GM18858 (cell line): ENCODE measurements at regions not wholly inside any gene's neighbourhood (a gene's known extent, or its start where the extent isn't known, plus 50 kb on each side); places are given as distances from the start of the nearest gene placed in this dataset.

Source experiments
- ATAC-seq: cut with Tn5 transposase; IDR thresholded peaks from one replicate; pipeline ENCODE4 v1.9.1; 2021; ENCODE audit not compliant: unreplicated experiment

GRCh38 chr18:54100920-54101470 is 123.5 kb downstream of the MBD2 start:
- ATAC-seq, result no peak

- ATAC-seq, result no peak
Measured at GRCh38 chr18:54100466-54100865, 124.0 kb downstream of the MBD2 start.

GRCh38 chr18:54094474-54094873 is 130.0 kb downstream of the MBD2 start:
- no peak for ATAC-seq

GRCh38 chr18:54090856-54091255 is 133.6 kb downstream of the MBD2 start:
- ATAC-seq, result no peak

GRCh38 chr18:54089749-54090459 is 134.6 kb downstream of the MBD2 start:
- no peak for ATAC-seq

GRCh38 chr18:54086863-54087262 is 137.6 kb downstream of the MBD2 start:
- no peak for ATAC-seq

GRCh38 chr18:54086046-54086802 is 138.2 kb downstream of the MBD2 start:
- peak; percentile 85 for ATAC-seq

GRCh38 chr18:54080858-54081257 is 143.6 kb downstream of the MBD2 start:
- ATAC-seq, result no peak

- no peak for ATAC-seq
Measured at GRCh38 chr18:54076166-54076565, 148.3 kb downstream of the MBD2 start.

GRCh38 chr18:54075689-54076088 is 148.8 kb downstream of the MBD2 start:
- ATAC-seq, result no peak

GRCh38 chr18:54069729-54070128 is 154.7 kb downstream of the MBD2 start:
- ATAC-seq, result no peak

- no peak for ATAC-seq
Measured at GRCh38 chr18:54060343-54061005, 164.0 kb downstream of the MBD2 start.

- no peak for ATAC-seq
Measured at GRCh38 chr18:54052732-54053429, 171.6 kb downstream of the MBD2 start.

GRCh38 chr18:54052259-54052658 is 172.2 kb downstream of the MBD2 start:
- no peak for ATAC-seq

GRCh38 chr18:54043484-54044251 is 180.8 kb downstream of the MBD2 start:
- no peak for ATAC-seq

- ATAC-seq, result no peak
Measured at GRCh38 chr18:54035927-54036326, 188.5 kb downstream of the MBD2 start.

GRCh38 chr18:54033052-54033451 is 191.4 kb downstream of the MBD2 start:
- no peak for ATAC-seq

GRCh38 chr18:54032412-54032811 is 192.1 kb downstream of the MBD2 start:
- ATAC-seq, result no peak

GRCh38 chr18:54031243-54031642 is 193.2 kb downstream of the MBD2 start:
- no peak for ATAC-seq

GRCh38 chr18:54030434-54030833 is 194.0 kb downstream of the MBD2 start:
- no peak for ATAC-seq
